ENCODE measurements at regions not wholly inside any gene's neighbourhood (a gene's known extent, or its start where the extent isn't known, plus 50 kb on each side); places are given as distances from the start of the nearest gene placed in this dataset.

GRCh38 chr20:60249436-60249835, 291.2 kb downstream of the CDH26 start:
- ATAC-seq (no peak), DNase-seq (no peak)
- no peaks in the 10 kb centered on the region for H3K9me3 ChIP-seq
- no peaks in the 10 kb centered on the region for H3K36me3 ChIP-seq (ENCODE audit: low read depth)
- no peak overlapping the region for H3K4me3 ChIP-seq
- H3K4me1 ChIP-seq (ENCODE audit: low read depth) = no peaks in the 10 kb centered on the region
- intact Hi-C loops (cut with DNase I, micrococcal nuclease) = no loop called here
- TF ChIP-seq CTCF (IDR thresholded peaks at IDR 0.05) = no peak

GRCh38 chr20:60250251-60250650, 292.0 kb downstream of the CDH26 start:
- TF ChIP-seq CTCF (IDR thresholded peaks at IDR 0.05) = no peak
- Histone ChIP-seq H3K9me3 (no peaks in the 10 kb centered on the region), H3K36me3 (ENCODE audit: low read depth) (no peaks in the 10 kb centered on the region), H3K4me1 (ENCODE audit: low read depth) (no peaks in the 10 kb centered on the region), H3K4me3 (no peak overlapping the region)
- no peak for ATAC-seq
- intact Hi-C loops (cut with DNase I, micrococcal nuclease) = no loop called here
- DNase-seq = no peak

- no peak overlapping the region for H3K4me3 ChIP-seq
- ATAC-seq (no peak), DNase-seq (no peak)
- intact Hi-C loops (cut with DNase I, micrococcal nuclease) = no loop called here
- H3K36me3 ChIP-seq (ENCODE audit: low read depth) = no peaks in the 10 kb centered on the region
- no peaks in the 10 kb centered on the region for H3K4me1 ChIP-seq (ENCODE audit: low read depth)
- no peak for TF ChIP-seq CTCF (IDR thresholded peaks at IDR 0.05)
- no peaks in the 10 kb centered on the region for H3K9me3 ChIP-seq
These were observed 294.6 kb downstream of the CDH26 start for GRCh38 chr20:60252866-60253265.

GRCh38 chr20:60253471-60253870, 295.2 kb downstream of the CDH26 start:
- H3K4me3 ChIP-seq = no peak overlapping the region
- ATAC-seq (no peak), DNase-seq (no peak)
- no peaks in the 10 kb centered on the region for H3K9me3 ChIP-seq
- no peak for TF ChIP-seq CTCF (IDR thresholded peaks at IDR 0.05)
- intact Hi-C loops (cut with DNase I, micrococcal nuclease) = no loop called here
- H3K36me3 ChIP-seq (ENCODE audit: low read depth) = no peaks in the 10 kb centered on the region
- no peaks in the 10 kb centered on the region for H3K4me1 ChIP-seq (ENCODE audit: low read depth)

GRCh38 chr20:60254901-60255411, 296.7 kb downstream of the CDH26 start:
- no peaks in the 10 kb centered on the region for H3K9me3 ChIP-seq
- intact Hi-C loops (cut with DNase I, micrococcal nuclease) = no loop called here
- H3K4me1 ChIP-seq (ENCODE audit: low read depth) = no peaks in the 10 kb centered on the region
- H3K4me3 ChIP-seq = no peak overlapping the region
- ATAC-seq (no peak), DNase-seq (no peak)
- TF ChIP-seq CTCF (IDR thresholded peaks at IDR 0.05) = no peak
- no peaks in the 10 kb centered on the region for H3K36me3 ChIP-seq (ENCODE audit: low read depth)

- intact Hi-C loops (cut with DNase I, micrococcal nuclease) = no loop called here
- no peak for ATAC-seq
These were observed 297.2 kb downstream of the CDH26 start for GRCh38 chr20:60255415-60255814.

More at GRCh38 chr20:60255415-60255814, 297.2 kb downstream of the CDH26 start:
- H3K4me3 ChIP-seq = no peak overlapping the region
- H3K4me1 ChIP-seq (ENCODE audit: low read depth) = no peaks in the 10 kb centered on the region
- no peak for DNase-seq
- H3K36me3 ChIP-seq (ENCODE audit: low read depth) = no peaks in the 10 kb centered on the region
- TF ChIP-seq CTCF (IDR thresholded peaks at IDR 0.05) = no peak
- no peaks in the 10 kb centered on the region for H3K9me3 ChIP-seq
